HEK293 (cell line): ENCODE measurements at regions not wholly inside any gene's neighbourhood (a gene's known extent, or its start where the extent isn't known, plus 50 kb on each side); places are given as distances from the start of the nearest gene placed in this dataset.

Experiments used
- ZNF19 ChIP-seq: fragments of 450-650 bp; formaldehyde crosslinking; IDR thresholded peaks from 2 replicates; pipeline ENCODE4; 2016; ENCODE audit warnings: missing biosample characterization, missing genetic modification characterization, low read depth
- ZNF530 ChIP-seq: fragments of 450-650 bp; formaldehyde crosslinking; IDR thresholded peaks from 2 replicates; pipeline ENCODE4 v1.5.1; 2016; ENCODE audit warnings: low read depth, missing biosample characterization, missing genetic modification characterization
- TF ChIP-seq, protein P1 (sequence below): fragments of 450-650 bp; formaldehyde crosslinking; IDR thresholded peaks from 2 replicates; pipeline ENCODE4 v1.5.1; 2016; ENCODE audit warnings: missing biosample characterization, missing genetic modification characterization

- no peak for TF ChIP-seq ZNF19 (tag by site-specific recombination)
- TF ChIP-seq ZNF530: no peak
- TF ChIP-seq, protein P1, sequence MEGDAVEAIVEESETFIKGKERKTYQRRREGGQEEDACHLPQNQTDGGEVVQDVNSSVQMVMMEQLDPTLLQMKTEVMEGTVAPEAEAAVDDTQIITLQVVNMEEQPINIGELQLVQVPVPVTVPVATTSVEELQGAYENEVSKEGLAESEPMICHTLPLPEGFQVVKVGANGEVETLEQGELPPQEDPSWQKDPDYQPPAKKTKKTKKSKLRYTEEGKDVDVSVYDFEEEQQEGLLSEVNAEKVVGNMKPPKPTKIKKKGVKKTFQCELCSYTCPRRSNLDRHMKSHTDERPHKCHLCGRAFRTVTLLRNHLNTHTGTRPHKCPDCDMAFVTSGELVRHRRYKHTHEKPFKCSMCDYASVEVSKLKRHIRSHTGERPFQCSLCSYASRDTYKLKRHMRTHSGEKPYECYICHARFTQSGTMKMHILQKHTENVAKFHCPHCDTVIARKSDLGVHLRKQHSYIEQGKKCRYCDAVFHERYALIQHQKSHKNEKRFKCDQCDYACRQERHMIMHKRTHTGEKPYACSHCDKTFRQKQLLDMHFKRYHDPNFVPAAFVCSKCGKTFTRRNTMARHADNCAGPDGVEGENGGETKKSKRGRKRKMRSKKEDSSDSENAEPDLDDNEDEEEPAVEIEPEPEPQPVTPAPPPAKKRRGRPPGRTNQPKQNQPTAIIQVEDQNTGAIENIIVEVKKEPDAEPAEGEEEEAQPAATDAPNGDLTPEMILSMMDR (tag by site-specific recombination): no peak
These were observed 399.0 kb downstream of the LRRC70 start for GRCh38 chr5:62977661-62978060.
